Kasumi-1 (cell line): ENCODE measurements at regions not wholly inside any gene's neighbourhood (a gene's known extent, or its start where the extent isn't known, plus 50 kb on each side); places are given as distances from the start of the nearest gene placed in this dataset.
A peak's percentile ranks its signal among the peaks of the same experiment; 100 is the strongest.
"Not testable (repeated sequence)": the region's sequence is repeated elsewhere in the genome, so short reads cannot be mapped to it uniquely, and the experiment has no call there.

ENCODE experiments used
- DNase-seq, 2 experiments: peaks; one replicate each; lab custom pipeline; 2025; lab: John Stamatoyannopoulos, UW

DNA sequence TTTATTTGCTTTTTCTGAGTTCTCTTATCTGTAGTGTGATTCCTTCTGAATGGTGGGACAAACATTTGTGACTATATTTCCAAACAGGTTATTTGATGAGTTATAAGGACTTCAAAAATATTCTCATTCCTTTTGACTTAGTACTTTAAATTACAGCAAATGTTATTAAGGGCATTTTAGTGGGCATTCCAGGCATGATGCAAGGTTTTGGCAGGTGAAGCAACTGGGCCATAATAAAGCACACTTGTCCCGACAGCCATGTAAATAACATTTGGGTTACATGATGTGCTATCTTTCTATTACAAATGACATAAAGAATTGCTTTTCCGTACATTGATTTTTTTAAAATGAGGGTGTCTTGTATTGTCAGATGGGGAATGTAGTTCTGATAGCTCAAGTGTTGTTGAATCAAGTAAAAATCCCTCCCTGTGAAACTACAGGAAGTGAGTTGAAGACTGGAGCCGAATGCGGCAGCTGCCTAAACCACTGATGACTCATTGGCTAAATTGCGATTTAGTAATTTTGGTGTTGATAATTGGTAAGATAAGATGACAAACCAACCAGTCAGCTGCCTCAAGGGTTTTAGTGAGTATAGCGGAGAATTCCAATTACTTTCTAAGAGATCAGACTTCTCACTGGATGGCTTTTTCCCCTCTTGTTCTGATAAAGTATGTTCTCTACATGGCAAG is 231.3 kb upstream of the NPY start:
- peak; percentile 17 to 32 for DNase-seq

DNA sequence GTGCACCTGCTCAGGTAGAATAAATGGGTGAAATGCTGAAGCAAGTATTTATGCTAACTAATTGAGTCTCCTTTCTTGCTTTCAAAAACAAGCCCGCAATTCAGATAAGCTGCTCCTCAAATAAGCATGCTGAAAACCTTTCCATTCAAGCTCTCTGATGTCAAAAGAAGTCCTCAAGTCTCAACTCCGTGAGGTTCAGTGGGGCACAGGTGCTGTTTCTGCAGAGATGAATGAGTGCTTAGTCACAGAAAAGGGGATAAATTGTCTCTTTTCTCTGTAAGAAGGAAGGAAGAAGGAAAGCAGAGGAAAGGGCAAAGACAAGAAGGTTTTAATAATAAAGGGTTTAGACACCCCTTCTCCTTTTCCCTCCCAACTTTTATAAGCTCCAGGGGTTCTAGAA is 229.8 kb upstream of the NPY start:
- no peak for DNase-seq

DNA sequence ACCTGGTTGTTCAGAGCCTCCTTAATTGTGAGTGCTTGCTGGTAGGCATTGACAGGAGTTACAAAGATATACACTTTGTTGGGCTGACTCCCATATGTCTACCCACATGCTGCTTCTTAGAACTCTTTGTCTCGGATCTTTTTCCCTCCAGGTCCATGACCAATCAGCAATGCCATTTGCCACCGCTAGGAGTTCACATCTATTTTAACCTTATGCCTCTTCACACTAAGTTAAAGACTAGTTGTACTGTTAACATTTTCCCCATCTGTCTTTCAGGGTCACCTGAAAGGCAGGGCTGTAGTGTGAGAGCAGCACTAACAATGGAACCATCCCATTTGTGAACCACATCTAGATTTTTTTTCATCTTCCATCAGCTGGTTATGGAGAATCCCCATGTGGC is 226.7 kb upstream of the NPY start:
- DNase-seq, result no peak

DNA sequence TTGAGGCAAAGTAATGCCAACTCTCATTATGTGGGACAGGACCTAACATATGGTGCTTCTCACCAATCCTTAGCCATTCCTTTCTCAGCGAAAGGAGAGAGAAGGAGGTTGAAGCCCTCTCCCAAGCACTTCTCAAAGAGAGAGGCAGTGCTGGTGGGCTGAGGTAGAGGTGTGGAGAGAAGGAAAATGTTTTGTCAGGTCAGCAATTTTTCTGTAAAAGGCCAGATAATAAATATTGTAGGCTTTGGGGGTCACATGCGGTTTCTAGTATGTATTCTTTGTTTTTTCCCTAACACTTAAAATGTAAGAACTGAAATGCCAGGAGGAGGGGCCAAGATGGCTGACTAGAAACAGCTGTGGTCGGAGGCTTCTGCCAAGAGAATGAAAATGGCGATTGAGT is 225.0 kb upstream of the NPY start:
- DNase-seq, result no peak

DNA sequence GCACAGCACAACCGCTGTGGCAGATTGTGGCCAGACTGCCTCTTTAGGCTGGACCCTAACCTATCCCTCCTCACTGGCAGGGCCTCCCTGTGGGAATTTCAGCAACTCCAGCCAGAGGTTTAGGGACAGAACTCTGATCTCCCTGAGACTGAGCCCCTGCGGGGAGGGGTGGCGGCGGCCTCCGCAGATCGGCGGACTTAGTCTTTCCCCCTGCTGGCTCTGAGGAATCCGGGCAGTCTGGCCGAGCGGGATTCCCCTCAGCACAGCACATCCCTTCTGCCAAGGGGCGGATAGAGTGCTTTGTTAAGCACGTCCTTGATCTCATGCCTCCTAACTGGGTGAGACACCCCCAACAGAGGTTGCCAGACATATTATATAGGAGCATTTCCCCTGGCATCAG is 224.2 kb upstream of the NPY start:
- DNase-seq, result no peak

DNA sequence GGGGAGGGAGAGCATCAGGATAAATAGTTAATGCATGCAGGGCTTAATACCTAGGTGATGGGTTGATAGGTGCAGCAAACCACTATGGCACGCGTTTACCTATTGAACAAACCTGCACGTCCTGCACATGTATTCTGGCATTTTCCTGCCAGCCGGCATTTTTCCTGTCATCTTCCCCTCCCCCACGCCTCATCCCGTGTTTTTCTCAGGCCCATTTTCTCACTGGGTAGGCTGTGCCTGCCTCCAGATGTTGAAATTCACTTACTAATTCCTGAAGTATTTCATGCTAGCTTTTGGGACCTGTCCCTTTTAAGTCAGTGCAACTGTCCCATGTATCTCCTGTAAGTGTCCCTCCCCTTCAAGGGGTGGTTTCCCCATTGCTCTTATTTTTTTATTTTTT is 220.3 kb upstream of the NPY start:
- no peak for DNase-seq

DNA sequence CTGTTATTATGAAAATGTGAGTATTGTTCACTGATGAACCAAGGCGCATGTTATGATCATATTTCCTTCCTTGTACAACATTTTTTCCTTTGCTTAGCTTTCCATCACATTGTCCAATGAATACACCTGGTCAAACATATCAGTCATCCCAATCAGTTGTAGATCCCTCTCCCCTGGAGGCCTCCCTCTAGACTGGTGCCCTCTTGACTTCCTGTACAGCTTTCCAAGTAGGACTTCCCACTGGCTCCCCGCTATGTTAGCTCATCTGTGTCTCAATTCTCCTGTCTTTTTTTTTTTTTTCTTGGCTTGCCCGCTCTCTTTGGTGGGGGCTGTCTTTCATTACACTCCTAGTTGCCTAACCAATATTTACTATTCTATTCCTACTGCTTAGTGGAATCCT is 214.2 kb upstream of the NPY start:
- DNase-seq, result no peak

DNA sequence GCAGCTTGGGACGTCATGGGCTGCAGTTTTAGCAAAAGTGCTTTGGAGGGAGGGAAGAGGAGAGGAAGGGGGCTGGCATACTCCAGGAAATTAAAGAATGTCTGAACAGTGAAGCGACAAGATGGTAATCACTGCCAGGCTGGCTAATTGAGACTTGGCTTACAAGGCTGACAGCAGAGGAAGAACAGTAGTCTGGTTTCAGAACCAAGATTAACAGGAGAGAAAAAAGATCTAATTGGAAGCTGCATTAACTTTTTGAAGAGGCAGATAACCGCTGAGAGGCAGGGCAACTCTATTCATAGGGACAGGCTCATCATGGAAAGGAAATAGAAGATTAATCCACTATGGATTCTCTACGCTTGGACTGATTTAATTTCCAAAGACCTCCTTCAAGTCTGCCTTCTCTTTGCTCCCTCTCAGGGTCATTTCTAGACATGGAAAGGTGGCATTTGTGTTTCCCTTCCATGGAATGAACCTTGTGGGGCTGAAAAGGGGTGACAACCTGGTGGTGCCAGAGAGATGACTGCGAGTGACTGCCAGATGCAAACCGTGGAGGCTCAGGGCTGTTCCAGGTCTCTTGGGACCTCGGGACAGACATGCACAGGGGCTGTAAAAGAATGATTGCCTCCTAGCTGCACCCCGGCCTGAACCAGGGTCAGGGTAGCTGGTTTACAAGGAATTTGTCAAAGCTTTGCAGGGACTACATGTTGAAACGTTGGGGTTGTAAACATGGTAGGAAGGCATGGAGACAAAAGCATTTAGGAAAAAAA is 210.2 kb upstream of the NPY start:
- no peak for DNase-seq

DNA sequence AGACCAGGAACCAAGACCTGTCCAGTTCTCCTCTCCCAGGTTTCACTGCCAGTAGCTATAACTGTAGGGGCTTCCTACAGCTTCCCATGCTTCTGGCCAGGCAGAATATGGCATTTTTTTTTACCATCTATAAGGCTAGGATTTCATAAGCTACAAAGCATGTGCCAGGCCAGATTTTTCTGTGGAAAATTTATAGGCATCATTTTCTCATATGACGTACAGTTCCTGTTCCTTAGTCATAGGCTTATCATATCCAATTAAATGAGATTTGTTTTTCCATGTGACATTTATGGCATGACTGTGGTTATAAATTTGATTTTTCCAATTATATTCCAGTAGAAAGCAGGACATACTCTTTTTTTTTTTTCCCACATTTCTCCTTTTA is 208.6 kb upstream of the NPY start:
- DNase-seq, result no peak

DNA sequence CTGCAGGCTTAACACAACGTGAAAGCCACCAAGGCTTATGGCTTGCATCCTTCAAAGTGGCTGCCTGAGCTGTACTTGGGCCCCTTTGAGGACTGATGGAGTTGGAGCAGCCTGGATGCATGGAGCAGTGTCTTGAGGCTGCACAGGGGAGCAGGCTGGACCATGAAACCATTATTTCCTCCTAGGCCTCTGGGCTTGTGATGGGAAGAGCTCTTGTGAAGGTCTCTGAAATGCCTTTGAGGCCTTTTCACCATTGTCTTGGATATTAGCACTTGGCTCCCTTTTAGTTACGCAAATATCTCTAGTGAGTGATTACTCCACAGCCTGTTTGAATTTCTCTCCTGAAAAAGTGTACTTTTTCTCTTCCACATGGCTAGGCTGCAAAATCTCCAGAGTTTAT is 201.2 kb upstream of the NPY start:
- no peak for DNase-seq

DNA sequence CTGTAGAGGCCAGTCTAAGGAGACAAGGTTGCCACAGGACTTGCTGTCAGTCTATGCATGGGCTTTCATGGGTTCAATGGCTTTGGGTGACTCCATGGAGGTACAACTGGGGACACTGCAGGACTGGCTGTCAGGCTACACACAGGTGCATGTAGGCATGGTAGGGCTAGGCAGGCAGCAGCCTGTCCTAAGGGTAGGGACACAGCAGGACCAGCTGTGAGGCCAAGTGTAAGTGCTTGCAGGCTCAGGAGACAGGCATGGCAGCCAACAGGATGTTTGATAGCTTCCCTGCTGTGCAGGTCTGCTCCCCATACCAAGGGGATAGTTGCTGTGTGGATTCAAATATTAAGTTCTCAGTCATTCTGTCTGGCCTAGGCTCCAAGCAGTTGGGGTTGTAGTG is 181.0 kb upstream of the NPY start:
- no peak for DNase-seq

DNA sequence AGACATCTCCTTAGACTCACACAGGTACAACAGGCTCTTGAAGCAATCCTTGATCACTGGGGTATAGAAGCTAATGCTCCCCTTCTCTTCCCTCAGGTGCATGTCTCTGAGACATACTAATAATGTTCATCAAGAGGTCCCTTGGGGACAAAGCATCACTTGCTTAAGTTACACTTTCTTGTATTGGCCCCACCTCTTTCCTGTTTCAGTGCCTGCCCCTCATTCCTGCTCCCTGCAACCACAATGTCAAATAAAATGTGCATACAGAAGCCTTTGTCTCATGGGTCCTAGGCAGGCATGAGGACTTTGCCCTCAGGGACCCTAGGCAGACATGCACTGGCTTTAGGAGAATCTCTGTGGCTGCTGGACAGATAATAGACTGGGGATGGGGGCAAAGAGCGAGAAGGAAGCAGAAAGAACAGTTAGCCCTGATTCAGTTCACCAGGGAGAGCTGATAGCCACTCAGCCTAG is 175.0 kb upstream of the NPY start:
- DNase-seq, result no peak

DNA sequence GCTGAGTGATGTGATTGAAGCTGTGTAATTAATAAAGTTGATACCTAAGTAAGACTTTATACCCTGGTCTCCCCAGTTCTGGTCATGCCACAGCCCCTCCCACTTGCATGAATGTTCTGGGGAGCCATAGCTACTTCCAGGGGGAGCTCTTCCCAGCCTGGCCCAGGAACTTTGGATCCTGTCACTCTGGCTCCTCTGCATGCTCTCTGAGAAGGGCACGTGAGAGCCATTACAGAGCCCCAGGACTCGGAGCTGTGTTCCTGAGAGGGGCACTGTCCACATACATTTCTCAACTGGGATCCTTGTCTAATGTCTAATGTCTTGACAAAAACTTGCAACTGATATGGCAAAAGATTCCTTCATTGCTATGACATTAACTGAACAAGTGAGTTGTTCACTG is 173.9 kb upstream of the NPY start:
- DNase-seq, result no peak

DNA sequence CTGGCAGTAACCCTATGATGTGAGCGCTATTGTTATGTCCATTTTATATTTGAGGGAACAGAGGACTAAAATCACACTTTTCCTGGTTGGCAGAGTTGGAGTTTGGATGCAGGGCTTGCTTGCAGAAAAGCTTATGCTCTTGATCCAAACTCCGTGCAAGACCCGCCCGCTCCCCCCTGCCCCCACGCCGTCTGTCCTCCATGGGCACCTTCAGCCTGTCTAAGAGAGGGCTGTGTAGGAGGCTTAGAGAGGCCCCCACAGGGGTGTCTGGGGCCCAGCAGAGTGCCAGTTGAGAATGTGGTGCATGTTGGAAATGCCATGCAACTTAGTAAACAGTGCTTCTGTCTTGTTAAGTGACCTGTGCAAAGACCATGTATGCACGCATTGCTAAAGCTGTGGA is 170.5 kb upstream of the NPY start:
- DNase-seq, result no peak

DNA sequence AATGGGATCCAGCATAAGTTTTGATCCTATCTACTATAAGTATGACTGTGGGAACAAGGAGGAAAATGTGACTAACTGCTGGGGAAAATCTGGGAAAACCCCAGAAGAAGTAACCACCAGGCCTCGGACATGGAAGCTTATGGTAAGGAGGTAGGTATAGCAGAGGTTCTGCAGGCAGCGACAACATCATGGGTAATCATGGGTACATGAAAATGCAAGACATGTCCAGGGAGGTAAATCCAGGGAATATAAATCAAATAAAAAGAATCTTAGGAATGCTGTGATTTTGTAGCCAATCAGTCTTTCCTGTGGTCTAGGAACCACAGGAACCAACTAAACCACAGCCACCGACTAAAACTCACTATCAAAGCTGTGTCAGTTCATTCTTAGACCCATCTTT is 168.3 kb upstream of the NPY start:
- DNase-seq, result no peak

DNA sequence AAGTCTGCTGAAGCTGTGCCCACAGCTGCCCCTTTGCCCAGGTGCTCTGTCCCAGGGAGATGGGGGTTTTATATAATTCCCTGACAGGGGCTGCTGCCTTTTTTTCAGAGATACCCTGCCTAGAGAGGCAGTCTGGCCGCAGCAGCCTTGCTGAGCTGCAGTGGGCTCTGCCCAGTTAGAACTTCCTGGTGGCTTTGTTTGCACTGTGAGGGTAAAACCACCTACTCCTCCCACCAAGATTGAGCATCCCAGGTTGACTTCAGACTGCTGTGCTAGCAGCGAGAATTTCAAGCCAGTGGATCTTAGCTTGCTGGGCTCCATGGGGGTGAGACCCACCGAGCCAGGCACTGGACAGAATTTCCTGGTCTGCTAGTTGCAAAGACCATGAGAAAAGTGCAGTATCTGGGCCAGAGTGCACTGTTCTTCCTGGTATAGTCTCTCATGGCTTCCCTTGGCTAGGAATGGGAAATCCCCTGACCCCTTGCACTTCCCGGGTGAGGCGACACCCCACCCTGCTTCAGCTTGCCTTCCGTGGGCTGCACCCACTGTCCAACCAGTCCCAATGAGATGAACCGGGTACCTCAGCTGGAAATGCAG is 166.0 kb upstream of the NPY start:
- DNase-seq, result not testable (repeated sequence)

DNA sequence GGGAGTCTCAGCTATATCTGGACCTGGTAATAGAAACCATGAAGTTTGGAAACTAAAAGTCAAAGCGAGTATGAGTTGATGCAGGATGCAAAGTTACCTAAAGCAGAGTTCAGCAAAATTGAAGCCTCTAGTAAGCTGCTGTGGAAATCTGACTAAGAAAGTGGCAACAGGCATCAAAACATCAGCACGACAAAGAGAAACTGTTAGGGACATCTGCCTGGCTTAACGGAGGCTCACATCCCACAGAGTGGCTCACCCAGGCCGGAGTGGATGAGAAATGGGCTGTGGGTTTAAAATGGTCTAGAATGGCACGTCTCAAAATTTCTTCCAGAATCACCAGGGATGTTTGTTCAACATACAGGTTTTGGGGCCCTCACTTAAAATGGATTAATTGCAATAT is 164.1 kb upstream of the NPY start:
- DNase-seq, result no peak

DNA sequence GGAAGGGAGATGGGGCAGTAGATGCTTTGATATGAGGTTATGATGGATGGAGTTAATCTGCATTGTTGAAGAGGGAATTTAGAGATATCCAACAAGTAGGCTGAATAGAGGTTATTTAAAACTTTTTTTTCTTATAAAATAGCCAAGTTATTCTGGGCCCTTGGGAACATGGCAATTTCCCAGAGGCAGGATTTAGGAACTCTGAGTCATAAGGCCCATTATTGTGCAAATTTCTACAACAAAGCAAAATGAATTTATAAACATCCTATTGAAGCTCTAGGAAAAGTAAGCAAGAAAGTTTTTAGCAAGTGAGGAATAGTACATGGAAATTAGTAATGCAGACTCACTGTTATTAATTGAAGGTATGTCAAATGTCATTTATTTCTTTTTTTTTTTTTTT is 160.9 kb upstream of the NPY start:
- DNase-seq, result no peak

DNA sequence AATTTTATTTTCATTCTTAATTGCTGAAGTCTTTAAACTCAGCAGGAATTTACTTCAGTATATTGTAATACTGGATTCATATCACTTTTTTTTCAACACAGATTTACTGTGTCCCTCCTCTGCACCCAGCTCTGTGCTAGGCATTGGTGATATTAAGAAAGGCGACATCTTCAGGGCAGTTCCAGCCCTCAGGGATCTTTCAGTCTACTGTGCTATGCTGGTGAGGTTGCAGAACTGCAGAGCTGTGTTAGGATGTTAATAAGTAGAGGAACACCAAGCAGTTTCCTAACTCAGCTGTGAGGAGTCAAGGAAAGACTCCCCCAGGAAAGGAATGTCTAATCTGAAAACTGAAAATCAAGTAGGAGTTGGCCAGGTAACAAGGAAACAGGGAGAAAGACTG is 158.2 kb upstream of the NPY start:
- DNase-seq, result no peak

DNA sequence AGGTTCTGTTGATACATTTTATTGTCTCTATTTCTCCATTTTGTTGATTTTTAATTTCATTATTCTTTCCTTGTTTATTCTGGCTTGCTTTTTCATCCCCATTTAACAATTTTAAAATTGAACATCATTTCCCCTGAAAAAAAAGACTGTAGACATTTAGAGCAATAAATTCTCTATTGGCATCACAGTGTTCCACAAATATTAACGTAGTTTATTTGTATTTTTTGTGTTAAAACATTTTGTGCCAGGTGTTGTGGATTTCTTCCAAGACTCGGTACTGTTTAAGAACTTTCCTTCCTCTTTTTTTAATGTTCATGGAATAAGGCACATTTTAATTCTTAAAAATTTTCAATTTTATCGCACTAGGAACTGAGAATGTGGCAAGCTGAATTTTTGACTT is 156.1 kb upstream of the NPY start:
- no peak for DNase-seq

DNA sequence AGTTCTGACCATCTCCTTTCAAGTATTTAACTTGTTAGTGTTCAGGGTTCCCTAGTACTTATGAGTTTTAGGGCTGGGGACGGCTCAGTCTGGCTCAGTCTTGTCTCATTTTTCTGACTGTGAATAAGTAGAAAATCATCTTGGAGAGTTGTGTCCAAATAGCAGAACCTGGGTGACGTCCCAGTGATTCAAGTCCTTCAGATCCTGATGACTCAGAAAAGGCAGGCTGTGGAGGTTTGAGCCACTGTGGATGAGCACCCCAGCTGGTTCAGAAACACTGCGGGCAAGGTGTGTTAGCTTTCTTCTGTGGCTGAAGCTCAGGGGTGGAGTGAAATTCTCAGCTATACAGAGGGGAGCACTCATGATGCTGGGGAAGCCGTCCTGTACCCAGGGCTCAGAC is 154.4 kb upstream of the NPY start:
- DNase-seq, result no peak

DNA sequence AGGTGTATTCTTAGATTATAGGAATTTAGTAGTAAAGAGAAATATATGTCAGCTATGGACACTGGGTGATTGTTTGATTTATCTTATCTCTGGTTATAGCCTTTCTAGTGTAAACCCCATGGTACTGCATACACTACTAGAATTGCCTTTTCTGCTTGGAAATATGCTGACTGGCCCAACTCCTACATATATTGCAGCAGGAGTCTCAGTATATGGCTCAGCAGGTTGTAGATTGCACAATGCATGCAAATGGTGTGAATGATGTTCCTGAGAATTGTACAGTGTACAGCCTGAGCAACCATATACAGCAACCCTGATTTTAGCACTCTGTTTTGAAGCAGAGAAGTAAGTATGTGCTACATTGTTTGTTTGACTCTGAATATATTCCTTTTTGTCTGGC is 153.4 kb upstream of the NPY start:
- DNase-seq, result no peak

DNA sequence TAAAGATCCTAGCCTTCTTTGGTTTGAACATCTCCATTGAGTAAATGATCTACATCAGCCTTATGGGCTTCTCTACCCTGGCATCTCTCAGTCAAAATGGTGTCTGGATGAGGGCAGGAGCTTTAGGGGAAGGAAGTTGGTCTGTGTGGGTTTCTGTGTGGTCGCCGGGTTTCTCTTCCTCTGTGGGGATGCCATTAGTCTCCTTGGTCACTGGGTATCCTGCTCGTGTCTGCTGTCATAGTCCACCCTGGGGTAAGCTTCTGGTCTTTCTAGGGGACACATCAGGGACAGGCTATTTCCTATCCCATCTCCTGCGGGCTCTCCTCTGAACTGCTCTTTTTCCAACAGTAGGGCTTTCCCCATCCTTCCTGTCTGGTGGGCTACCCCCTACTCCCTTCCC is 150.3 kb upstream of the NPY start:
- no peak for DNase-seq

DNA sequence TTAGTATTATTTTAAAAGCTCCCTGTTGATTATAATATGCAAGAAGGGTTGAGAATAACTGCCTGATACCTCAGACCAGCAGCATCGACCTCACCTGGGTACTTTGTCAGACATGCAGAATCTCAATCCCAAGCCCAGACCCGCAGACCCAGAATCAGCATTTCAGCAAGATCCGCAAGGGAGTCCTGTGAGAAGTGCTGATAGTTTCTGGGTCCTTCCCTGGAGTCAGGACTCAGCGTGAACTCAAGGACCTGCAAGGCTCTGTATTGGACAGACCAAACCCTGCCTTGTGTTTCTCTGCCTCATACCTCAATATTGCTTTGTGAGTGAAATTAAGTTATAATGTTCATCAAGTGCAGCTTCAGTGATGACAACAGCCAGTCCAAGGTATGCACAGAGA is 149.5 kb upstream of the NPY start:
- no peak for DNase-seq
